GM12878 (cell line): ENCODE measurements at regions not wholly inside any gene's neighbourhood (a gene's known extent, or its start where the extent isn't known, plus 50 kb on each side); places are given as distances from the start of the nearest gene placed in this dataset.

Experiments used
- ATAC-seq: fragments of 200-7000 bp; cut with Tn5 transposase; 3 replicates; pipeline ENCODE4 v1.9.1; 2020; ENCODE audit warnings: mild to moderate bottlenecking, moderate library complexity
- BruUV-seq: library from RNA; stranded (reverse); fragments of 400-500 nt; replicated peaks from 2 replicates; lab custom pipeline; 2021; lab: Mats Ljungman, UMichigan
- CTCF ChIA-PET: fragments of 300-600 bp; sonication (Branson Sonifier 250); formaldehyde crosslinking; extraction: SDS; loops from one replicate; lab custom pipeline; 2021; ENCODE audit warnings: inconsistent platforms; lab: Yijun Ruan, JAX
- POLR2A ChIA-PET: fragments of 350-600 bp; formaldehyde crosslinking; extraction: SDS; loops from one replicate; lab custom pipeline; 2021; ENCODE audit warnings: inconsistent platforms; lab: Charles Lee
- RAD21 ChIA-PET: fragments of 300-600 bp; sonication (Branson Sonifier 250); formaldehyde crosslinking; loops from one replicate; lab custom pipeline; 2023; ENCODE audit warnings: antibody characterized with exemption; ENCODE audit not compliant: unreplicated experiment; lab: Charles Lee
- SMC1A ChIA-PET: fragments of 300-600 bp; sonication (Branson Sonifier 250); formaldehyde crosslinking; loops from one replicate; lab custom pipeline; 2023; ENCODE audit not compliant: unreplicated experiment, uncharacterized antibody; lab: Charles Lee
- DNase-seq: peaks from one replicate; pipeline ENCODE4 v3.0.0-alpha.2; 2011; ENCODE audit warnings: low read depth, low spot score
- FAIRE-seq: peaks from 3 replicates; lab custom pipeline; 2011; peaks lifted over from hg19 to GRCh38; lab: Jason Lieb, UNC
- H2AFZ ChIP-seq: 2 replicates; pipeline ENCODE4 v1.6.0; 2011; ENCODE audit warnings: low read depth, low read length, control low read depth; ENCODE audit not compliant: control insufficient read depth
- H3K27ac ChIP-seq: 2 replicates; pipeline ENCODE4 v1.5.1; 2011; ENCODE audit warnings: control low read depth; ENCODE audit not compliant: control insufficient read depth, insufficient read depth
- H3K27me3 ChIP-seq, 2 experiments: replicated peaks in 1 of 2; 2 replicates each; pipeline versions ENCODE4 v1.6.0 to v1.6.1; 2011; ENCODE audit warnings: low read length in 1 of 2; ENCODE audit not compliant: control insufficient read depth in 2 of 2, insufficient read depth in 2 of 2
- H3K36me3 ChIP-seq, 2 experiments: 2 replicates each; pipeline ENCODE4 v1.5.1; 2011; ENCODE audit warnings: low read length in 1 of 2; ENCODE audit not compliant: control insufficient read depth in 2 of 2, insufficient read depth in 2 of 2
- H3K4me1 ChIP-seq: 2 replicates; pipeline ENCODE4 v1.6.1; 2011; ENCODE audit warnings: mild to moderate bottlenecking, low read length, moderate library complexity, mixed read lengths; ENCODE audit not compliant: control insufficient read depth, insufficient read depth
- H3K4me2 ChIP-seq: 2 replicates; pipeline ENCODE4 v1.6.0; 2011; ENCODE audit warnings: control low read depth; ENCODE audit not compliant: control insufficient read depth, insufficient read depth
- H3K4me3 ChIP-seq: fragments of 200-600 bp; sonication (generic); 2 replicates; pipeline ENCODE4 v1.5.1; 2016
- H3K79me2 ChIP-seq: 2 replicates; pipeline ENCODE4 v1.6.0; 2011; ENCODE audit warnings: low read length; ENCODE audit not compliant: control insufficient read depth, insufficient read depth
- H3K9ac ChIP-seq: 2 replicates; pipeline ENCODE4 v1.8.0; 2011; ENCODE audit warnings: low read length, control low read depth, mixed read lengths; ENCODE audit not compliant: control insufficient read depth, insufficient read depth
- H3K9me3 ChIP-seq: replicated peaks from 3 replicates; pipeline ENCODE4 v1.5.1; 2011; ENCODE audit warnings: mild to moderate bottlenecking, low read length; ENCODE audit not compliant: control insufficient read depth, insufficient read depth
- H4K20me1 ChIP-seq: 2 replicates; pipeline ENCODE4 v1.6.0; 2011; ENCODE audit not compliant: control insufficient read depth, insufficient read depth
- BRCA1 ChIP-seq: IDR thresholded peaks from 2 replicates; pipeline ENCODE4 v1.6.1; 2011; ENCODE audit warnings: low read depth, low read length, improper control_type of control experiment
- GABPA ChIP-seq: IDR thresholded peaks from 2 replicates; pipeline ENCODE4 v1.6.1; 2014; ENCODE audit warnings: antibody characterized with exemption, low read depth, mild to moderate bottlenecking, inconsistent platforms
- MTA2 ChIP-seq: fragments of 450-650 bp; IDR thresholded peaks from 2 replicates; pipeline ENCODE4 v1.6.1; 2016; ENCODE audit warnings: low read depth, mild to moderate bottlenecking, moderate library complexity
- RB1 ChIP-seq: fragments of 450-650 bp; formaldehyde crosslinking; IDR thresholded peaks from 2 replicates; pipeline ENCODE4 v1.6.1; 2017; ENCODE audit warnings: mild to moderate bottlenecking, borderline replicate concordance
- RFX5 ChIP-seq: IDR thresholded peaks from 2 replicates; pipeline ENCODE4 v1.6.1; 2011; ENCODE audit warnings: low read depth, low read length, improper control_type of control experiment
- STAT1 ChIP-seq: fragments of 450-650 bp; conservative IDR thresholded peaks from 2 replicates; pipeline ENCODE4 v1.6.1; 2014; ENCODE audit warnings: antibody characterized with exemption, mild to moderate bottlenecking
- ZBTB33 ChIP-seq: fragments of 450-650 bp; IDR thresholded peaks from 2 replicates; pipeline ENCODE4 v1.6.1; 2017; ENCODE audit warnings: mild to moderate bottlenecking
- ZBTB40 ChIP-seq: fragments of 450-650 bp; IDR thresholded peaks from 2 replicates; pipeline ENCODE4 v1.6.1; 2016; ENCODE audit warnings: mild to moderate bottlenecking, moderate library complexity, borderline replicate concordance
- ZNF217 ChIP-seq: fragments of 450-650 bp; IDR thresholded peaks from 2 replicates; pipeline ENCODE4 v1.6.1; 2017; ENCODE audit warnings: antibody characterized with exemption, mild to moderate bottlenecking
- WGBS: methylation state at CpG from one replicate; pipeline ENCODE4 v1.1.6; 2016; ENCODE audit warnings: low lambda C conversion rate; ENCODE audit not compliant: insufficient replicate concordance, insufficient coverage; ENCODE audit errors: missing lambda C conversion rate; 5-methylcytosine and 5-hydroxymethylcytosine counted together
- in situ Hi-C: fragments of 300-500 bp; cut with MboI; formaldehyde crosslinking; loops from 9 replicates; pipeline ENCODE4 v1.14.3; 2018; ENCODE audit warnings: mixed read lengths
- intact Hi-C: fragments of 100-400 bp; cut with micrococcal nuclease; formaldehyde crosslinking; loops from one replicate; pipeline ENCODE4 v1.14.2; 2022; ENCODE audit not compliant: unreplicated experiment

- intact Hi-C loops, result no loop called here
- Histone ChIP-seq H3K4me1 (no peaks in the 10 kb centered on the region), H3K4me3 (no peak overlapping the region), H3K27ac (no peak overlapping the region), H3K79me2 (no peaks in the 10 kb centered on the region), H3K9me3 (no peaks in the 10 kb centered on the region), H3K9ac (no peak overlapping the region), H4K20me1 (no peaks in the 10 kb centered on the region), H3K4me2 (no peak overlapping the region), H3K27me3 (no peaks in the 10 kb centered on the region; a peak in 1 of 4 replicates), H3K36me3 (no peaks in the 10 kb centered on the region), H2AFZ (no peak overlapping the region)
- ChIA-PET SMC1A (no interaction called here), POLR2A (no interaction called here), CTCF (no interaction called here), RAD21 (no interaction called here)
- TF ChIP-seq RFX5, result no peak
- no peak for TF ChIP-seq GABPA
- no peak for TF ChIP-seq MTA2
- TF ChIP-seq ZBTB33, result no peak
- no TSS peak for BruUV-seq
- ATAC-seq, result no peak
- 11% methylated on average over 3 of the region's 3 CpGs for WGBS
- no peak for DNase-seq
- no peak for FAIRE-seq
- in situ Hi-C loops, result no loop called here
Measured at GRCh38 chr18:54765636-54766375, 62.5 kb upstream of the RAB27B start.

- ChIA-PET RAD21 (no interaction called here), SMC1A (no interaction called here), POLR2A (no interaction called here), CTCF (no interaction called here)
- Histone ChIP-seq H2AFZ (no peak overlapping the region), H3K27me3 (no peaks in the 10 kb centered on the region; a peak in 2 of 4 replicates), H3K4me1 (no peaks in the 10 kb centered on the region), H3K9me3 (no peaks in the 10 kb centered on the region), H3K27ac (no peak overlapping the region), H3K79me2 (no peaks in the 10 kb centered on the region), H3K36me3 (no peaks in the 10 kb centered on the region), H3K4me2 (no peak overlapping the region), H3K4me3 (no peak overlapping the region), H4K20me1 (no peaks in the 10 kb centered on the region), H3K9ac (no peak overlapping the region)
- intact Hi-C loops, result no loop called here
- no peak for DNase-seq
- WGBS, result 80% methylated on average over 1 of the region's 1 CpG
- FAIRE-seq, result no peak
- no TSS peak for BruUV-seq
- no peak for ATAC-seq
- in situ Hi-C loops, result no loop called here
- TF ChIP-seq RB1, result no peak
- TF ChIP-seq ZBTB33, result no peak
- no peak for TF ChIP-seq ZBTB40
- no peak for TF ChIP-seq STAT1
- TF ChIP-seq ZNF217, result no peak
- TF ChIP-seq BRCA1, result no peak
Measured at GRCh38 chr18:54766634-54767033, 61.6 kb upstream of the RAB27B start.
